ENCODE measurements at regions not wholly inside any gene's neighbourhood (a gene's known extent, or its start where the extent isn't known, plus 50 kb on each side); places are given as distances from the start of the nearest gene placed in this dataset.

- no peak for ATAC-seq
- intact Hi-C loops (cut with micrococcal nuclease) = no loop called here
Observed at GRCh38 chr7:21184942-21185652, 242.8 kb upstream of the SP4 start.

GRCh38 chr7:21185653-21186265, 242.1 kb upstream of the SP4 start:
- DNase-seq (no peak), ATAC-seq (no peak)
- intact Hi-C loops (cut with micrococcal nuclease) = no loop called here

More at GRCh38 chr7:21184942-21185652, 242.8 kb upstream of the SP4 start:
- no peak for DNase-seq

- no peak for DNase-seq
- intact Hi-C loops (cut with micrococcal nuclease) = no loop called here
- ATAC-seq = no peak
Observed at GRCh38 chr7:21191321-21192073, 236.4 kb upstream of the SP4 start.

- intact Hi-C loops (cut with micrococcal nuclease) = no loop called here
Observed at GRCh38 chr7:21192657-21193056, 235.2 kb upstream of the SP4 start.

GRCh38 chr7:21193895-21194294, 234.0 kb upstream of the SP4 start:
- intact Hi-C loops (cut with micrococcal nuclease) = no loop called here
- DNase-seq (no peak), ATAC-seq (no peak)

More at GRCh38 chr7:21192657-21193056, 235.2 kb upstream of the SP4 start:
- DNase-seq (no peak), ATAC-seq (no peak)

GRCh38 chr7:21194936-21195335, 232.9 kb upstream of the SP4 start:
- no peak for DNase-seq
- intact Hi-C loops (cut with micrococcal nuclease) = no loop called here
- ATAC-seq = no peak

- intact Hi-C loops (cut with micrococcal nuclease) = no loop called here
Observed at GRCh38 chr7:21198921-21199320, 229.0 kb upstream of the SP4 start.

GRCh38 chr7:21200503-21200902, 227.4 kb upstream of the SP4 start:
- intact Hi-C loops (cut with micrococcal nuclease) = no loop called here
- no peak for DNase-seq
- ATAC-seq = no peak

More at GRCh38 chr7:21198921-21199320, 229.0 kb upstream of the SP4 start:
- ATAC-seq = no peak
- DNase-seq = no peak

- intact Hi-C loops (cut with micrococcal nuclease) = no loop called here
- no peak for ATAC-seq
- DNase-seq = no peak
Observed at GRCh38 chr7:21214657-21215056, 213.2 kb upstream of the SP4 start.

- no peak for ATAC-seq
- intact Hi-C loops (cut with micrococcal nuclease) = no loop called here
Observed at GRCh38 chr7:21215307-21215706, 212.6 kb upstream of the SP4 start.

GRCh38 chr7:21217365-21217764, 210.5 kb upstream of the SP4 start:
- intact Hi-C loops (cut with micrococcal nuclease) = no loop called here
- no peak for ATAC-seq
- no peak for DNase-seq

More at GRCh38 chr7:21215307-21215706, 212.6 kb upstream of the SP4 start:
- no peak for DNase-seq

- intact Hi-C loops (cut with micrococcal nuclease) = no loop called here
- ATAC-seq = no peak
- DNase-seq = no peak
Observed at GRCh38 chr7:21218155-21218554, 209.7 kb upstream of the SP4 start.

- intact Hi-C loops (cut with micrococcal nuclease) = no loop called here
- DNase-seq = no peak
- no peak for ATAC-seq
Observed at GRCh38 chr7:21221130-21221529, 206.8 kb upstream of the SP4 start.

- DNase-seq = no peak
- intact Hi-C loops (cut with micrococcal nuclease) = no loop called here
- no peak for ATAC-seq
Observed at GRCh38 chr7:21238400-21239116, 189.3 kb upstream of the SP4 start.

GRCh38 chr7:21243265-21243664, 184.6 kb upstream of the SP4 start:
- intact Hi-C loops (cut with micrococcal nuclease) = no loop called here
- ATAC-seq = no peak
- DNase-seq = no peak

- no peak for DNase-seq
- intact Hi-C loops (cut with micrococcal nuclease) = no loop called here
- ATAC-seq = no peak
Observed at GRCh38 chr7:21251151-21251800, 176.6 kb upstream of the SP4 start.

- peak; percentile 30 for ATAC-seq
- intact Hi-C loops (cut with micrococcal nuclease) = no loop called here
- no peak for DNase-seq
Observed at GRCh38 chr7:21253740-21254687, 173.9 kb upstream of the SP4 start.

- no peak for DNase-seq
- intact Hi-C loops (cut with micrococcal nuclease) = loop anchor here (5.0 kb wide), 2 partner anchors 251 to 511 kb away; no protein-coding TSS in a partner anchor
- no peak for ATAC-seq
Observed at GRCh38 chr7:21256310-21256877, 171.5 kb upstream of the SP4 start.
